ENCODE measurements at regions not wholly inside any gene's neighbourhood (a gene's known extent, or its start where the extent isn't known, plus 50 kb on each side); places are given as distances from the start of the nearest gene placed in this dataset.

DNA sequence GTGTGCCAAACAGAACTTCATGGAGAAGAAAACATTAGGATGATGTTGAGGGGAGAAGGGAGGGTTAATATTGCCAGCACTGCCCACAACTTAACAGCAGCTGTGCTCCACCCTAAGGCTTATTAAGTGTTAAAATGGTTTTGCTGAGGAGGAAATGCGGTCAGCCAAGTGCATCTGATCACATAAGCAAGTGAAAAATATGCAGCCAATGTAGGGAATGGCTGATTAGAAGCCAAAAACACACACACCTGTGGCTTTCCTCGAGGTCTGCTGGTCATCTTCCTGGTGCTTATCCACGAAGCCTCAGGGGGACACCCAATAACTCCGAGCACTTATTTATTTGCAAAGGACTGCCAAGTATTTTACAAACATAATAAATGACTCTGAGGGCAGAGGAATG is 66.3 kb upstream of the GPR45 start:
- H3K36me3 ChIP-seq (ENCODE audit: control insufficient read depth in 2 of 4, insufficient read depth in 4 of 4, low read length in 3 of 4): no peaks in the 10 kb centered on the region
- H3K4me3 ChIP-seq (ENCODE audit: extremely low read depth in 1 of 4, insufficient read depth in 2 of 4, low read depth in 3 of 4, low read length in 4 of 4): no peak overlapping the region
- H3K4me1 ChIP-seq (replicated peaks in 1 of 4; ENCODE audit: control insufficient read depth in 3 of 4, insufficient read depth in 4 of 4, low read length in 3 of 4): peaks cover 4 to 10% (median 8%) of the 10 kb centered on the region in 4 experiments
- H3K23me2 ChIP-seq (ENCODE audit: low read depth, low read length): 0 out of 2 replicates have a peak, but pooled peaks cover 2% of the 10 kb centered on the region
- TF ChIP-seq BCL11A (IDR thresholded peaks at IDR 0.05; ENCODE audit: low read depth in 2 of 2, low read length in 2 of 2): no peak
- no peak for TF ChIP-seq SAP30 (IDR thresholded peaks at IDR 0.05; ENCODE audit: insufficient read depth, insufficient replicate concordance, low read length)
- TF ChIP-seq KDM1A (IDR thresholded peaks at IDR 0.05; ENCODE audit: borderline replicate concordance, low read length): no peak
- TF ChIP-seq SP1 (IDR thresholded peaks at IDR 0.05; ENCODE audit: low read depth, low read length): no peak
- TF ChIP-seq CBX5 (IDR thresholded peaks at IDR 0.05; ENCODE audit: low read depth, low read length): no peak
- no peak for TF ChIP-seq SIN3A (conservative IDR thresholded peaks at IDR 0.05 in 1 of 2, IDR thresholded peaks at IDR 0.05 in 1 of 2; ENCODE audit: low read depth in 1 of 2, low read length in 2 of 2)
- no peak for TF ChIP-seq ZNF274 (IDR thresholded peaks at IDR 0.05; ENCODE audit: borderline replicate concordance, extremely low read depth, low read length)
- no peak for TF ChIP-seq GABPA (IDR thresholded peaks at IDR 0.05; ENCODE audit: borderline replicate concordance, insufficient read depth, low read length)
- no peak for TF ChIP-seq HDAC2 (IDR thresholded peaks at IDR 0.05; ENCODE audit: borderline replicate concordance in 1 of 2, low read depth in 2 of 2, low read length in 2 of 2)
- H3K27ac ChIP-seq (ENCODE audit: low read depth, low read length): no peak overlapping the region
- no peaks in the 10 kb centered on the region for H3K9me3 ChIP-seq (ENCODE audit: insufficient read depth in 2 of 2, low read depth in 1 of 2, low read length in 1 of 2)
- H3K27me3 ChIP-seq (replicated peaks in 1 of 4; ENCODE audit: control insufficient read depth in 3 of 4, extremely low read depth in 1 of 4, insufficient read depth in 3 of 4, low read length in 3 of 4): peaks cover 0 to 27% (median 22%) of the 10 kb centered on the region in 4 experiments; a peak in 6 of 7 replicates
- CTCF ChIA-PET (ENCODE audit: partially characterized antibody): interaction anchor here (0.9 to 1.5 kb wide), 4 partner anchors 28 to 60 kb away, joined by 3 to 8 read pairs (median 4); no protein-coding TSS in a partner anchor
- 93% methylated on average over 4 of the region's 4 CpGs; no CpG with 5 or more reads in 1 of the 2 experiments for WGBS, 2 experiments (ENCODE audit: extremely low coverage in 1 of 2, insufficient coverage in 1 of 2, insufficient read length in 1 of 2, insufficient replicate concordance in 2 of 2, low coverage in 1 of 2, low lambda C conversion rate in 2 of 2, missing lambda C conversion rate in 1 of 2)
- H2BK20ac ChIP-seq (ENCODE audit: low read length): no peak overlapping the region
- H4K5ac ChIP-seq (ENCODE audit: insufficient read length, low read depth, low read length): no peak overlapping the region
- H4K8ac ChIP-seq (ENCODE audit: extremely low read depth, insufficient read depth, low read length): no peak overlapping the region
- no peak overlapping the region for H2BK15ac ChIP-seq (ENCODE audit: low read length)
- no peak overlapping the region for H2AFZ ChIP-seq (ENCODE audit: low read length)
- no peak overlapping the region for H2BK120ac ChIP-seq (replicated peaks; ENCODE audit: low read depth, low read length)
- FAIRE-seq (no peak), DNase-seq (ENCODE audit: low read depth in 1 of 2, low spot score in 2 of 2) (no peak)
- no peaks in the 10 kb centered on the region for H3K79me2 ChIP-seq (ENCODE audit: control insufficient read depth in 1 of 2, insufficient read depth in 2 of 2, low read length in 2 of 2)
- H2BK5ac ChIP-seq (ENCODE audit: low read depth, low read length): no peak overlapping the region
- H3K14ac ChIP-seq (ENCODE audit: insufficient read length): no peak overlapping the region
- H3K18ac ChIP-seq (ENCODE audit: extremely low read depth, low read length): peak overlapping the region; percentile 7; the same call in 1 of the 2 replicates
- no peak overlapping the region for H3K9ac ChIP-seq (replicated peaks in 1 of 4; ENCODE audit: extremely low read depth in 1 of 4, low read depth in 3 of 4, low read length in 3 of 4)
- no peak overlapping the region for H2BK12ac ChIP-seq (ENCODE audit: low read depth, low read length)
- H3K23ac ChIP-seq (ENCODE audit: insufficient read length): no peak overlapping the region
- H3K4me2 ChIP-seq (ENCODE audit: insufficient read depth in 1 of 2, low read depth in 2 of 2, low read length in 2 of 2): no peak overlapping the region
- no peaks in the 10 kb centered on the region for H3K79me1 ChIP-seq (ENCODE audit: low read depth, low read length)
- H3K56ac ChIP-seq (replicated peaks; ENCODE audit: insufficient read length, low read depth, low read length): no peak overlapping the region
- no peaks in the 10 kb centered on the region for H4K20me1 ChIP-seq (replicated peaks in 1 of 2; ENCODE audit: control insufficient read depth in 1 of 2, insufficient read depth in 2 of 2, low read length in 2 of 2)
- POLR2A ChIA-PET (ENCODE audit: partially characterized antibody): no interaction called here
- no peak overlapping the region for H4K91ac ChIP-seq (replicated peaks; ENCODE audit: insufficient read length, low read length)
- H3K4ac ChIP-seq (replicated peaks; ENCODE audit: insufficient read length, low read depth, low read length): no peak overlapping the region
- no peak overlapping the region for H2AK5ac ChIP-seq (ENCODE audit: low read depth, low read length)
